Stimulated activated CD4-positive, alpha-beta T cell treated with anti-CD3 and anti-CD28 coated beads, Interleukin-15, amount 100 ng/mL, for 24 hours (primary cell): ENCODE measurements at regions not wholly inside any gene's neighbourhood (a gene's known extent, or its start where the extent isn't known, plus 50 kb on each side); places are given as distances from the start of the nearest gene placed in this dataset.

Experiments used
- DNase-seq: peaks from one replicate; pipeline ENCODE4 v3.0.0-alpha.2; 2020

- DNase-seq, result no peak
Observed at GRCh38 chr6:14625173-14625895, 507.8 kb downstream of the CD83 start.

- no peak for DNase-seq
Observed at GRCh38 chr6:14626556-14626955, 509.0 kb downstream of the CD83 start.

- DNase-seq, result no peak
Observed at GRCh38 chr6:14630016-14630415, 512.4 kb downstream of the CD83 start.

GRCh38 chr6:14633479-14633878 is 515.9 kb downstream of the CD83 start:
- no peak for DNase-seq

- peak; percentile 34 for DNase-seq
Observed at GRCh38 chr6:14634072-14634471, 516.5 kb downstream of the CD83 start.

- DNase-seq, result peak; percentile 56
Observed at GRCh38 chr6:14635195-14635594, 517.6 kb downstream of the CD83 start.

- DNase-seq, result no peak
Observed at GRCh38 chr6:14635934-14636591, 518.5 kb downstream of the CD83 start.

GRCh38 chr6:14638435-14638905 is 520.9 kb downstream of the CD83 start:
- no peak for DNase-seq

- DNase-seq, result no peak
Observed at GRCh38 chr6:14638906-14639761, 521.6 kb downstream of the CD83 start.

GRCh38 chr6:14639983-14640599 is 522.5 kb downstream of the CD83 start:
- DNase-seq, result no peak

GRCh38 chr6:14640631-14641030 is 523.1 kb downstream of the CD83 start:
- no peak for DNase-seq

GRCh38 chr6:14641423-14642135 is 524.0 kb downstream of the CD83 start:
- no peak for DNase-seq

- DNase-seq, result no peak
Observed at GRCh38 chr6:14642136-14642505, 524.5 kb downstream of the CD83 start.

- DNase-seq, result no peak
Observed at GRCh38 chr6:14642842-14643241, 525.3 kb downstream of the CD83 start.

- DNase-seq, result no peak
Observed at GRCh38 chr6:14644381-14644780, 526.8 kb downstream of the CD83 start.

- DNase-seq, result no peak
Observed at GRCh38 chr6:14645221-14645620, 527.6 kb downstream of the CD83 start.

GRCh38 chr6:14645841-14646240 is 528.3 kb downstream of the CD83 start:
- no peak for DNase-seq

- no peak for DNase-seq
Observed at GRCh38 chr6:14646371-14646770, 528.8 kb downstream of the CD83 start.

- no peak for DNase-seq
Observed at GRCh38 chr6:14647357-14647756, 529.8 kb downstream of the CD83 start.

GRCh38 chr6:14652536-14652935 is 535.0 kb downstream of the CD83 start:
- DNase-seq, result no peak

GRCh38 chr6:14655201-14656061 is 537.9 kb downstream of the CD83 start:
- no peak for DNase-seq
